ENCODE measurements at regions not wholly inside any gene's neighbourhood (a gene's known extent, or its start where the extent isn't known, plus 50 kb on each side); places are given as distances from the start of the nearest gene placed in this dataset.

- no peaks in the 10 kb centered on the region for H3K27me3 ChIP-seq
- H3K27ac ChIP-seq, result no peak overlapping the region
- no peaks in the 10 kb centered on the region for H3K36me3 ChIP-seq
- H3K4me1 ChIP-seq, result no peaks in the 10 kb centered on the region
- DNase-seq, result no peak
- no peak for TF ChIP-seq CTCF (IDR thresholded peaks at IDR 0.05)
- TF ChIP-seq POLR2A (IDR thresholded peaks at IDR 0.05), result no peak
- no peak overlapping the region for H3K4me3 ChIP-seq
- no peaks in the 10 kb centered on the region for H3K9me3 ChIP-seq
- intact Hi-C loops (cut with DNase I; ENCODE audit: low total_unique reads), result no loop called here
Observed at GRCh38 chr12:74644681-74645080, 107.0 kb downstream of the ATXN7L3B start.

DNA sequence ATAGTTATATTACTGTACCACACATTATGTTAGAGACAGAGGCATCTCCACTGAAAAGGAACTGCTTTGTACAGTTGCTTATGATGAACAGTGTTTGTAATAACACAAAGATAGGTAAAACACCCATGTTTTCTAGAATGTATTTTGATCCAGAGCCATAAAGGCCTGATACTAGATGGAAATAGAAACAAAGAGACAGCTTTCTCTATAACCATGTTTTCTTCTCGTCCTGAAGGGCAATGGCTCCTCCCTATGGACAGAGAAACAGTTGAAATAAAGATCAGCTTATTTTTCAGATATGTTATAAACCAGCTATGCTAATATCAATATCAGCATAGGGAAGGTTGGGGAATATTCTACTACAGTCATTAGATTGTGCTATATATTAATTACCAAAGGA lies 109.2 kb downstream of the ATXN7L3B start:
- H3K4me3 ChIP-seq, result no peak overlapping the region
- TF ChIP-seq POLR2A (IDR thresholded peaks at IDR 0.05) (no peak), CTCF (IDR thresholded peaks at IDR 0.05) (no peak)
- no peaks in the 10 kb centered on the region for H3K9me3 ChIP-seq
- H3K27me3 ChIP-seq, result no peaks in the 10 kb centered on the region
- H3K27ac ChIP-seq, result no peak overlapping the region
- H3K36me3 ChIP-seq, result no peaks in the 10 kb centered on the region
- intact Hi-C loops (cut with DNase I; ENCODE audit: low total_unique reads), result no loop called here
- no peaks in the 10 kb centered on the region for H3K4me1 ChIP-seq
- DNase-seq, result no peak

- H3K27ac ChIP-seq, result no peak overlapping the region
- no peaks in the 10 kb centered on the region for H3K36me3 ChIP-seq
- H3K27me3 ChIP-seq, result no peaks in the 10 kb centered on the region
- TF ChIP-seq POLR2A (IDR thresholded peaks at IDR 0.05) (no peak), CTCF (IDR thresholded peaks at IDR 0.05) (no peak)
- H3K4me3 ChIP-seq, result no peak overlapping the region
- intact Hi-C loops (cut with DNase I; ENCODE audit: low total_unique reads), result no loop called here
- no peaks in the 10 kb centered on the region for H3K9me3 ChIP-seq
- H3K4me1 ChIP-seq, result no peaks in the 10 kb centered on the region
- DNase-seq, result no peak
Observed at GRCh38 chr12:74647256-74647655, 109.6 kb downstream of the ATXN7L3B start.

GRCh38 chr12:74656251-74656650 lies 118.6 kb downstream of the ATXN7L3B start:
- Histone ChIP-seq H3K27me3 (no peaks in the 10 kb centered on the region), H3K4me1 (no peaks in the 10 kb centered on the region), H3K27ac (no peak overlapping the region), H3K4me3 (no peak overlapping the region), H3K36me3 (no peaks in the 10 kb centered on the region), H3K9me3 (no peaks in the 10 kb centered on the region)
- intact Hi-C loops (cut with DNase I; ENCODE audit: low total_unique reads), result no loop called here
- DNase-seq, result no peak
- TF ChIP-seq CTCF (IDR thresholded peaks at IDR 0.05) (no peak), POLR2A (IDR thresholded peaks at IDR 0.05) (no peak)

- no peaks in the 10 kb centered on the region for H3K27me3 ChIP-seq
- no peak for TF ChIP-seq CTCF (IDR thresholded peaks at IDR 0.05)
- TF ChIP-seq POLR2A (IDR thresholded peaks at IDR 0.05), result no peak
Observed at GRCh38 chr12:74660442-74660841, 122.8 kb downstream of the ATXN7L3B start.

More at GRCh38 chr12:74660442-74660841, 122.8 kb downstream of the ATXN7L3B start:
- intact Hi-C loops (cut with DNase I; ENCODE audit: low total_unique reads), result no loop called here
- no peak for DNase-seq
- H3K27ac ChIP-seq, result no peak overlapping the region
- H3K9me3 ChIP-seq, result no peaks in the 10 kb centered on the region
- no peaks in the 10 kb centered on the region for H3K36me3 ChIP-seq
- H3K4me1 ChIP-seq, result no peaks in the 10 kb centered on the region
- H3K4me3 ChIP-seq, result no peak overlapping the region
